Colonic mucosa (tissue), 4 donors: ENCODE measurements at regions not wholly inside any gene's neighbourhood (a gene's known extent, or its start where the extent isn't known, plus 50 kb on each side); places are given as distances from the start of the nearest gene placed in this dataset.
"Not testable (repeated sequence)": the region's sequence is repeated elsewhere in the genome, so short reads cannot be mapped to it uniquely, and the experiment has no call there.

ENCODE experiments used
- DNase-seq: peaks from one replicate; pipeline ENCODE4 v3.0.0-alpha.2; 2020
- H3K27ac ChIP-seq: fragments of 200-600 bp; one replicate; pipeline ENCODE4 v1.8.0; 2021
- H3K27me3 ChIP-seq: fragments of 200-600 bp; one replicate; pipeline ENCODE4 v1.8.0; 2021
- H3K36me3 ChIP-seq: fragments of 200-600 bp; one replicate; pipeline ENCODE4 v1.8.0; 2021
- H3K4me1 ChIP-seq: fragments of 200-600 bp; one replicate; pipeline ENCODE4 v1.8.0; 2021; ENCODE audit warnings: mild to moderate bottlenecking
- H3K4me3 ChIP-seq: fragments of 200-600 bp; one replicate; pipeline ENCODE4 v1.8.0; 2021
- H3K9ac ChIP-seq, 2 donors: one replicate each; pipeline ENCODE4 v1.7.0; 2013; ENCODE audit warnings: control low read depth in 2 of 2, low read depth in 2 of 2, low read length in 2 of 2
- H3K9me3 ChIP-seq: fragments of 200-600 bp; one replicate; pipeline ENCODE4 v1.8.0; 2021
- CTCF ChIP-seq: fragments of 200-600 bp; IDR thresholded peaks from one replicate; pipeline ENCODE4 v1.8.0; 2022; ENCODE audit warnings: antibody characterized with exemption, mild to moderate bottlenecking
- intact Hi-C: fragments of 100-400 bp; cut with DNase I; formaldehyde crosslinking; loops from one replicate; pipeline ENCODE4 v1.14.1; 2022
- donor health status: healthy.
- donor health status: DM: no; HTN: no; CAD: no.
- donor health status: DM: no; HTN: no; CAD: no.

GRCh38 chr5:69011910-69012309 is 81.9 kb upstream of the SLC30A5 start:
- Histone ChIP-seq H3K27me3 (no peaks in the 10 kb centered on the region), H3K4me1 (no peaks in the 10 kb centered on the region), H3K27ac (no peak overlapping the region), H3K4me3 (no peak overlapping the region), H3K9me3 (no peaks in the 10 kb centered on the region), H3K36me3 (no peaks in the 10 kb centered on the region), H3K9ac (no peak overlapping the region)
- no peak for DNase-seq
- intact Hi-C loops: no loop called here
- TF ChIP-seq CTCF: no peak

- DNase-seq: no peak
- no peaks in the 10 kb centered on the region for H3K27me3 ChIP-seq
Measured at GRCh38 chr5:69013481-69013880, 80.3 kb upstream of the SLC30A5 start.

GRCh38 chr5:69014007-69014406 is 79.8 kb upstream of the SLC30A5 start:
- H3K4me1 ChIP-seq, H3K36me3 ChIP-seq, H3K4me3 ChIP-seq, H3K27ac ChIP-seq, intact Hi-C loops, DNase-seq, H3K9me3 ChIP-seq, H3K9ac ChIP-seq, H3K27me3 ChIP-seq: not testable (repeated sequence)

More at GRCh38 chr5:69013481-69013880, 80.3 kb upstream of the SLC30A5 start:
- Histone ChIP-seq H3K4me1 (no peaks in the 10 kb centered on the region), H3K36me3 (no peaks in the 10 kb centered on the region), H3K9me3 (no peaks in the 10 kb centered on the region), H3K4me3 (no peak overlapping the region), H3K27ac (no peak overlapping the region), H3K9ac (no peak overlapping the region)
- intact Hi-C loops: no loop called here
- TF ChIP-seq CTCF: no peak

GRCh38 chr5:69019668-69020375 is 74.0 kb upstream of the SLC30A5 start:
- Histone ChIP-seq H3K4me1 (no peaks in the 10 kb centered on the region), H3K9me3 (no peaks in the 10 kb centered on the region), H3K27ac (no peak overlapping the region), H3K4me3 (no peak overlapping the region), H3K36me3 (no peaks in the 10 kb centered on the region), H3K27me3 (no peaks in the 10 kb centered on the region), H3K9ac (no peak overlapping the region)
- intact Hi-C loops: no loop called here
- DNase-seq: no peak
- TF ChIP-seq CTCF: no peak

GRCh38 chr5:69024241-69024651 is 69.6 kb upstream of the SLC30A5 start:
- intact Hi-C loops: no loop called here
- H3K27ac ChIP-seq: no peak overlapping the region

More at GRCh38 chr5:69024241-69024651, 69.6 kb upstream of the SLC30A5 start:
- no peaks in the 10 kb centered on the region for H3K36me3 ChIP-seq
- no peak overlapping the region for H3K4me3 ChIP-seq
- no peaks in the 10 kb centered on the region for H3K27me3 ChIP-seq
- H3K4me1 ChIP-seq: no peaks in the 10 kb centered on the region
- no peak overlapping the region for H3K9ac ChIP-seq
- TF ChIP-seq CTCF: peak; percentile 52
- peak; percentile 34 for DNase-seq
- H3K9me3 ChIP-seq: no peaks in the 10 kb centered on the region
